Muscle of back (tissue), 3 donors: ENCODE measurements at regions not wholly inside any gene's neighbourhood (a gene's known extent, or its start where the extent isn't known, plus 50 kb on each side); places are given as distances from the start of the nearest gene placed in this dataset.

Experiments used
- DNase-seq, 3 donors: peaks; one replicate each; pipeline versions ENCODE4 v3.0.0 to v3.0.0-alpha.2; 2013

GRCh38 chr4:33283818-33284217 is 2563.6 kb downstream of the PCDH7 start:
- DNase-seq, result no peak

GRCh38 chr4:33296876-33297455 is 2576.8 kb downstream of the PCDH7 start:
- no peak for DNase-seq

GRCh38 chr4:33302321-33302720 is 2582.2 kb downstream of the PCDH7 start:
- DNase-seq, result peak in 1 of 3 donors; percentile 12

GRCh38 chr4:33306131-33306530 is 2586.0 kb downstream of the PCDH7 start:
- DNase-seq, result no peak

GRCh38 chr4:33316033-33316432 is 2595.9 kb downstream of the PCDH7 start:
- no peak for DNase-seq

GRCh38 chr4:33316578-33316977 is 2596.4 kb downstream of the PCDH7 start:
- peak in 2 of 3 donors; percentile 13 to 16 for DNase-seq

GRCh38 chr4:33323393-33323792 is 2603.2 kb downstream of the PCDH7 start:
- no peak for DNase-seq

- no peak for DNase-seq
Observed at GRCh38 chr4:33334416-33334815, 2614.2 kb downstream of the PCDH7 start.

GRCh38 chr4:33339762-33340161 is 2619.6 kb downstream of the PCDH7 start:
- DNase-seq, result no peak

- no peak for DNase-seq
Observed at GRCh38 chr4:33340168-33340567, 2620.0 kb downstream of the PCDH7 start.

- peak; percentile 20 to 52 (median 49) for DNase-seq
Observed at GRCh38 chr4:33349376-33349775, 2629.2 kb downstream of the PCDH7 start.

- DNase-seq, result no peak
Observed at GRCh38 chr4:33357121-33357520, 2637.0 kb downstream of the PCDH7 start.

GRCh38 chr4:33369446-33369845 is 2649.3 kb downstream of the PCDH7 start:
- peak in 1 of 3 donors; percentile 7 for DNase-seq

GRCh38 chr4:33381816-33382215 is 2661.6 kb downstream of the PCDH7 start:
- no peak for DNase-seq

GRCh38 chr4:33386764-33387163 is 2666.6 kb downstream of the PCDH7 start:
- no peak for DNase-seq

- DNase-seq, result no peak
Observed at GRCh38 chr4:33390976-33391375, 2670.8 kb downstream of the PCDH7 start.

GRCh38 chr4:33395731-33396485 is 2675.7 kb downstream of the PCDH7 start:
- no peak for DNase-seq

GRCh38 chr4:33400504-33400903 is 2680.3 kb downstream of the PCDH7 start:
- no peak for DNase-seq

GRCh38 chr4:33407496-33407895 is 2687.3 kb downstream of the PCDH7 start:
- DNase-seq, result no peak

- DNase-seq, result no peak
Observed at GRCh38 chr4:33411182-33411581, 2691.0 kb downstream of the PCDH7 start.

GRCh38 chr4:33421887-33422286 is 2701.7 kb downstream of the PCDH7 start:
- DNase-seq, result no peak

- DNase-seq, result no peak
Observed at GRCh38 chr4:33422656-33423055, 2702.5 kb downstream of the PCDH7 start.

- DNase-seq, result no peak
Observed at GRCh38 chr4:33425936-33426335, 2705.8 kb downstream of the PCDH7 start.

GRCh38 chr4:33427676-33428075 is 2707.5 kb downstream of the PCDH7 start:
- DNase-seq, result no peak
